Tibial artery (tissue), 4 donors: ENCODE measurements at regions not wholly inside any gene's neighbourhood (a gene's known extent, or its start where the extent isn't known, plus 50 kb on each side); places are given as distances from the start of the nearest gene placed in this dataset.

Source experiments
- DNase-seq, 2 donors: peaks; one replicate each; pipeline ENCODE4 v3.0.0-alpha.2; 2019
- H3K27ac ChIP-seq, 2 donors: fragments of 200-600 bp; sonication (generic) in 1 of 2; 1 replicate in 1 of 2; 2 replicates in 1 of 2; pipeline ENCODE4 v1.5.1; 2018 to 2019; ENCODE audit warnings: mild to moderate bottlenecking in 1 of 2
- H3K27me3 ChIP-seq, 2 donors: fragments of 200-600 bp; sonication (generic) in 1 of 2; one replicate each; pipeline versions ENCODE4 v1.5.1 to v1.6.0; 2016 to 2019
- H3K36me3 ChIP-seq, 3 donors: fragments of 200-600 bp; sonication (generic) in 2 of 3; one replicate each; pipeline ENCODE4 v1.5.1; 2016 to 2019; ENCODE audit warnings: mild to moderate bottlenecking in 2 of 3
- H3K4me1 ChIP-seq, 4 donors: fragments of 200-600 bp; sonication (generic) in 2 of 4; 1 replicate in 3 of 4; 2 replicates in 1 of 4; pipeline ENCODE4 v1.5.1; 2016 to 2019
- H3K4me3 ChIP-seq, 2 donors: fragments of 200-600 bp; sonication (generic) in 1 of 2; 1 replicate in 1 of 2; 2 replicates in 1 of 2; pipeline ENCODE4 v1.5.1; 2018 to 2019; ENCODE audit warnings: mild to moderate bottlenecking in 2 of 2
- H3K9me3 ChIP-seq, 3 donors: fragments of 200-600 bp; sonication (generic) in 1 of 3; one replicate each; pipeline ENCODE4 v1.5.1; 2016 to 2019
- intact Hi-C: fragments of 100-400 bp; cut with DNase I; formaldehyde crosslinking; loops from one replicate; pipeline ENCODE4 v1.15.0; 2023; ENCODE audit warnings: low total_unique reads
- TF ChIP-seq, protein P1 (sequence below), 2 experiments: fragments of 200-600 bp in 1 of 2; fragments of 450-650 bp in 1 of 2; IDR thresholded peaks; one replicate each; pipeline ENCODE4 v1.5.1; 2017 to 2019; ENCODE audit warnings: antibody characterized with exemption in 2 of 2, mild to moderate bottlenecking in 1 of 2, moderate library complexity in 1 of 2

DNA sequence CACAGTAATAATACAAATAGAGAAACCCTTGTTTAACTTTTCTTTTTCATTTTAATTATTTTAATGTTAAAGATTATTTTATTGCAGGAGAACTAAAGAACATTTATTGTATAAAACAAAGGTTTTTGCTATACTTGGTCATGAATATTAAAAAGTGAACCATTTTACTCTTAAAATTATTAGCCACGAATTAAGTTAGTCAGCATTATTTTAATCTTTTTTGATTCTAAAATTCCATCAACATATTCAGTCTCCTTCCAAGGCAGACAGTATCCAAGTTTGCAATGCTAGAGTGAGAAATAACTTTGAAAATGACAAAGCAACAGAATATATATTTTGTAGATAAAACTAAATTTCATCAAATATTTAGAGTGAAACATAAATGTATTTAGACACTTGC, 110.7 kb upstream of the CDH18 start:
- H3K27me3 ChIP-seq: no peaks in the 10 kb centered on the region
- TF ChIP-seq, protein P1, sequence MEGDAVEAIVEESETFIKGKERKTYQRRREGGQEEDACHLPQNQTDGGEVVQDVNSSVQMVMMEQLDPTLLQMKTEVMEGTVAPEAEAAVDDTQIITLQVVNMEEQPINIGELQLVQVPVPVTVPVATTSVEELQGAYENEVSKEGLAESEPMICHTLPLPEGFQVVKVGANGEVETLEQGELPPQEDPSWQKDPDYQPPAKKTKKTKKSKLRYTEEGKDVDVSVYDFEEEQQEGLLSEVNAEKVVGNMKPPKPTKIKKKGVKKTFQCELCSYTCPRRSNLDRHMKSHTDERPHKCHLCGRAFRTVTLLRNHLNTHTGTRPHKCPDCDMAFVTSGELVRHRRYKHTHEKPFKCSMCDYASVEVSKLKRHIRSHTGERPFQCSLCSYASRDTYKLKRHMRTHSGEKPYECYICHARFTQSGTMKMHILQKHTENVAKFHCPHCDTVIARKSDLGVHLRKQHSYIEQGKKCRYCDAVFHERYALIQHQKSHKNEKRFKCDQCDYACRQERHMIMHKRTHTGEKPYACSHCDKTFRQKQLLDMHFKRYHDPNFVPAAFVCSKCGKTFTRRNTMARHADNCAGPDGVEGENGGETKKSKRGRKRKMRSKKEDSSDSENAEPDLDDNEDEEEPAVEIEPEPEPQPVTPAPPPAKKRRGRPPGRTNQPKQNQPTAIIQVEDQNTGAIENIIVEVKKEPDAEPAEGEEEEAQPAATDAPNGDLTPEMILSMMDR (IDR thresholded peaks at IDR 0.05): no peak
- no peak for DNase-seq
- H3K4me1 ChIP-seq: no peaks in the 10 kb centered on the region
- H3K36me3 ChIP-seq: no peaks in the 10 kb centered on the region
- no peak overlapping the region for H3K27ac ChIP-seq
- intact Hi-C loops: no loop called here
- no peak overlapping the region for H3K4me3 ChIP-seq
- no peaks in the 10 kb centered on the region for H3K9me3 ChIP-seq

DNA sequence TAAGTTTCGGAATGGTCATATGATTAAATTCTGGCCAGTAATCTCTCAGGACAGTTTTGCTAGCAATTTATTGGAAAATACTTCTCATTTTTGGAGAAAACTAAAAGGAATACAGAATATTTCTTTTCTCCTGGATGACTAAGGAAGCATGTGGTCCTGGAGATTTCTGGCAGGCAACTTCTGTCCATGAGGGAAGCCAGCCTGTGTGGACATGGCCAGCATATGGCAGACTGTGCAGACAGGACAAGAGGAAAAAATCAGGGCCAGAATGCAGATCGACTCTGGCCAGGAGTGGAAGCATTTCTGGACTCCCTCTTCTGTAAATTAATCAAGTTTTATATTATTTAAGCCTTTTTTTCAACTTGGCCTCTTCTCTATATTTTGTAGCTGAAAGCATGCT, 100.4 kb upstream of the CDH18 start:
- Histone ChIP-seq H3K9me3 (peaks cover 0 to 7% (median 0%) of the 10 kb centered on the region in 3 donors), H3K4me3 (no peak overlapping the region), H3K4me1 (no peaks in the 10 kb centered on the region), H3K27ac (no peak overlapping the region), H3K36me3 (no peaks in the 10 kb centered on the region), H3K27me3 (no peaks in the 10 kb centered on the region)
- TF ChIP-seq, protein P1 (IDR thresholded peaks at IDR 0.05): no peak
- intact Hi-C loops: no loop called here
- no peak for DNase-seq

DNA sequence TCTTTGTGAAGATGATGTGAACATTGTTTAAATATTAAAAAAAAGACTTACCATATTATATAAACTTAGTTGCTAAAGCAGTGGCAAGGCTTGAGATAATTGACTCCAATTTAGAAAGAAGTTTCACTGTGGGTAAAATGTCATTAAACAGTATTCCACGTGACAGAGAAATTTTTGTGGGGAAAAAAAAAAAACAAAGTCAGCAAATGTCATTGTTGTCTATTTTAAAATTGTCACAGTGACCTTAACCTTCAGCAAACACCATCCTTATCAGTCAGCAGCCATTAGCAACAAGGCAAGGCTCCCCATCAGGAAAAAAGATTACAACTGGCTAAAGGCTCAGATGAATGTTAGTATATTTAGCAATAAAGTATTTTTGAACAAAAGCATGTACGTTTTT, 99.3 kb upstream of the CDH18 start:
- intact Hi-C loops: no loop called here
- H3K4me3 ChIP-seq: no peak overlapping the region
- H3K4me1 ChIP-seq: no peaks in the 10 kb centered on the region
- H3K36me3 ChIP-seq: no peaks in the 10 kb centered on the region
- no peaks in the 10 kb centered on the region for H3K27me3 ChIP-seq
- DNase-seq: no peak
- TF ChIP-seq, protein P1 (IDR thresholded peaks at IDR 0.05): no peak
- no peak overlapping the region for H3K27ac ChIP-seq
- H3K9me3 ChIP-seq: peaks cover 0 to 7% (median 0%) of the 10 kb centered on the region in 3 donors

DNA sequence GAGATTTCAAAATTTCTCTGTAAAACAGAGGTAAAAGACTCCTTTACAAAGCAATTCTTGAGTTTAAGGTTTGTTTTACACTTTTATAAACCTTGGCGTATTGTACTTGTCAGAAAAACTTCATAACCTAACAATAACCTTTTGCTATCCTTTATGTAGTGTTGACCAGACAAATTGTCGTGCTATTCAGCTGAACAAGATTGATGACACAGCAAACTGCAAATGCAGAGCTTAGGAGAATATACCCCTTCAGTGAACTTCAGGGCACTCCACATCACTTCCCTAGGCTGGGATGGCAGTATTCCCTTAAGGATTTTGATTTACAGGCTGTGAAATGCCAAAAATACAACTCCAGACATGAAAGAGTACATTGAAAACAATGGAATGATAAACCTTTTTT, 89.2 kb upstream of the CDH18 start:
- no peak for DNase-seq
- no peak overlapping the region for H3K4me3 ChIP-seq
- no peaks in the 10 kb centered on the region for H3K4me1 ChIP-seq
- no peak overlapping the region for H3K27ac ChIP-seq
- no peaks in the 10 kb centered on the region for H3K27me3 ChIP-seq
- intact Hi-C loops: no loop called here
- H3K9me3 ChIP-seq: no peaks in the 10 kb centered on the region
- no peaks in the 10 kb centered on the region for H3K36me3 ChIP-seq
- TF ChIP-seq, protein P1 (IDR thresholded peaks at IDR 0.05): no peak

DNA sequence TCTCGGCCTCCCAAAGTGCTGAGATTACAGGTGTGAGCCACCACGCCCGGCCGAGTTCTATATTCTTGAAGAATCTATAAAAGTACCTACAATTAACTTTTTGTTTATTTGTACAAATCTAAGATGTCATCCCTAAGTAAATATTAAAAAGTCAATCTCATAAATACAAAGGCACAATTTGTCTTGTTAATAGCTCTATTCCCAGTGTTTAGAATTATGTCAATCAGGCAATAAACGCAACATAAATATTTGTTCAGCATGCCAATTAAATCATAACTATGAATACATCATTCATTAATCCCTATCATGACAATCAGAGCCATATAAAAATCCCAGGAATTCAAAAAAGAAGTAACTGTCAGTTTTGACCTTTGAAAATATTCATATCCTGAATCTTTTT, 68.9 kb upstream of the CDH18 start:
- Histone ChIP-seq H3K27me3 (no peaks in the 10 kb centered on the region), H3K4me3 (no peak overlapping the region), H3K9me3 (no peaks in the 10 kb centered on the region), H3K27ac (no peak overlapping the region), H3K36me3 (no peaks in the 10 kb centered on the region), H3K4me1 (no peaks in the 10 kb centered on the region)
- TF ChIP-seq, protein P1 (IDR thresholded peaks at IDR 0.05): no peak
- intact Hi-C loops: no loop called here
- DNase-seq: no peak

DNA sequence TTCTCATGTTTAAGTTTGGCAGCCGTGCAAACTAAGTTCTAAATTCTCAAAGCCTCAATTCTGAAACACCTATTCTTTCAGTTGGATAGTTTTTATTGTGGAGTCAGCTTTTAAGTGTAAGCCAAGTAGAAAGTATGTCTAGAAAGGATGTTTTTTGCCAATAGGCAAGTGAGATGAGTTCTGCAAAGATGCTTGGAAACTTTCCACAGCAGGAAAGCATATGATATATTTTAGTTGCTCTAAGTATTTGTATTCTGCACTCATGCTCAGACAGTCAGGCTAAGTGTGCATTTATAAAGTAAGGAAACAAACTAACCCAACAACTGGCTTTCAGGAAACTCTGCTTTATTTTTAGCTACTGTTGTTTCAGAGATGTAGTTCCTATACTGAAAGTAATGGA, 67.3 kb upstream of the CDH18 start:
- H3K9me3 ChIP-seq: no peaks in the 10 kb centered on the region
- TF ChIP-seq, protein P1 (IDR thresholded peaks at IDR 0.05): no peak
- no peaks in the 10 kb centered on the region for H3K36me3 ChIP-seq
- intact Hi-C loops: no loop called here
- H3K27me3 ChIP-seq: no peaks in the 10 kb centered on the region
- no peak overlapping the region for H3K27ac ChIP-seq
- H3K4me3 ChIP-seq: no peak overlapping the region
- no peaks in the 10 kb centered on the region for H3K4me1 ChIP-seq
- DNase-seq: no peak
